Endothelial cell of umbilical vein (primary cell): ENCODE measurements at regions not wholly inside any gene's neighbourhood (a gene's known extent, or its start where the extent isn't known, plus 50 kb on each side); places are given as distances from the start of the nearest gene placed in this dataset.

Experiments
- BruUV-seq: library from RNA; stranded (reverse); fragments of 400-500 nt; replicated peaks from 2 replicates; lab custom pipeline; 2021; lab: Mats Ljungman, UMichigan
- CTCF ChIA-PET: fragments of 300-600, 350-600 bp; sonication (Branson Sonifier 250); formaldehyde crosslinking; loops from one replicate; lab custom pipeline; 2021; ENCODE audit warnings: antibody characterized with exemption, inconsistent platforms; lab: Charles Lee
- POLR2A ChIA-PET: fragments of 300-600, 350-600 bp; sonication (Branson Sonifier 250); formaldehyde crosslinking; loops from one replicate; lab custom pipeline; 2021; ENCODE audit warnings: antibody characterized with exemption, inconsistent platforms; lab: Charles Lee
- DNase-seq: peaks from one replicate; pipeline ENCODE4 v3.0.0-alpha.2; 2011; ENCODE audit warnings: low read depth, low spot score
- FAIRE-seq: peaks from 2 replicates; lab custom pipeline; 2011; peaks lifted over from hg19 to GRCh38; lab: Jason Lieb, UNC
- H2AFZ ChIP-seq: 2 replicates; pipeline ENCODE4 v1.6.0; 2012; ENCODE audit warnings: low read depth, low read length, control low read depth, inconsistent platforms
- H3K27ac ChIP-seq: 2 replicates; pipeline ENCODE4 v1.5.1; 2011; ENCODE audit warnings: low read depth, mild to moderate bottlenecking, control low read depth, low read length, moderate library complexity; ENCODE audit not compliant: insufficient read depth
- H3K27me3 ChIP-seq, 2 experiments: 2 replicates each; pipeline versions ENCODE4 v1.6.0 to v1.6.1; 2011; ENCODE audit warnings: low read length in 2 of 2, mixed read lengths in 1 of 2; ENCODE audit not compliant: control insufficient read depth in 2 of 2, insufficient read depth in 2 of 2
- H3K36me3 ChIP-seq, 2 experiments: 2 replicates in 1 of 2; 3 replicates in 1 of 2; pipeline ENCODE4 v1.5.1; 2011; ENCODE audit warnings: low read length in 2 of 2, mild to moderate bottlenecking in 1 of 2, moderate library complexity in 1 of 2; ENCODE audit not compliant: control insufficient read depth in 2 of 2, insufficient read depth in 2 of 2; ENCODE audit errors: extremely low read depth in 1 of 2
- H3K4me1 ChIP-seq: 3 replicates; pipeline ENCODE4 v1.5.1; 2011; ENCODE audit warnings: mild to moderate bottlenecking, low read length; ENCODE audit not compliant: control insufficient read depth, insufficient read depth; ENCODE audit errors: extremely low read depth
- H3K4me2 ChIP-seq: 2 replicates; pipeline ENCODE4 v1.6.1; 2011; ENCODE audit warnings: low read length, control low read depth, mixed read lengths; ENCODE audit not compliant: insufficient read depth
- H3K4me3 ChIP-seq, 3 experiments: fragments of 200-600 bp in 1 of 3; sonication (generic), shearing (Covaris generic) in 1 of 3; replicated peaks in 1 of 3; 2 replicates each; pipeline ENCODE4 v1.5.1; 2011 to 2016; ENCODE audit warnings: control low read depth in 3 of 3, low read length in 3 of 3, mild to moderate bottlenecking in 2 of 3, inconsistent platforms in 1 of 3, low read depth in 1 of 3, moderate library complexity in 1 of 3; ENCODE audit not compliant: insufficient read depth in 1 of 3
- H3K79me2 ChIP-seq: 2 replicates; pipeline ENCODE4 v1.6.0; 2012; ENCODE audit warnings: low read length, inconsistent platforms; ENCODE audit not compliant: control insufficient read depth, insufficient read depth
- H3K9ac ChIP-seq: replicated peaks from 2 replicates; pipeline ENCODE3; 2011; ENCODE audit warnings: low read length, control low read depth; ENCODE audit not compliant: insufficient read depth; ENCODE audit errors: extremely low read depth
- H3K9me1 ChIP-seq: replicated peaks from 3 replicates; pipeline ENCODE4 v1.6.0; 2011; ENCODE audit warnings: mild to moderate bottlenecking, low read length; ENCODE audit not compliant: control insufficient read depth, insufficient read depth; ENCODE audit errors: extremely low read depth
- H3K9me3 ChIP-seq: replicated peaks from 2 replicates; pipeline ENCODE4 v1.5.1; 2012; ENCODE audit warnings: low read length, inconsistent platforms; ENCODE audit not compliant: control insufficient read depth, insufficient read depth
- H4K20me1 ChIP-seq: replicated peaks from 2 replicates; pipeline ENCODE3; 2011; ENCODE audit warnings: mild to moderate bottlenecking, low read length; ENCODE audit not compliant: control insufficient read depth, insufficient read depth; ENCODE audit errors: extremely low read depth
- CTCF ChIP-seq, 2 donors: IDR thresholded peaks; 1 replicate in 1 of 2; 2 replicates in 1 of 2; pipeline ENCODE4 v1.5.1; 2011; ENCODE audit warnings: low read length in 2 of 2, mild to moderate bottlenecking in 2 of 2, moderate library complexity in 2 of 2, control low read depth in 1 of 2, inconsistent platforms in 1 of 2, low read depth in 1 of 2; ENCODE audit not compliant: insufficient read depth in 1 of 2; ENCODE audit errors: extremely low read depth in 1 of 2
- EZH2 ChIP-seq: IDR thresholded peaks from 2 replicates; pipeline ENCODE4 v1.6.1; 2012; ENCODE audit warnings: borderline replicate concordance, low read depth, mild to moderate bottlenecking, moderate library complexity, low read length, inconsistent platforms; ENCODE audit not compliant: severe bottlenecking
- FOS ChIP-seq: IDR thresholded peaks from 2 replicates; pipeline ENCODE4 v1.6.1; 2011; ENCODE audit warnings: mild to moderate bottlenecking, low read length, moderate library complexity, borderline replicate concordance; ENCODE audit not compliant: insufficient read depth
- GATA2 ChIP-seq: IDR thresholded peaks from 2 replicates; pipeline ENCODE4 v1.7.0; 2011; ENCODE audit warnings: low read depth, mild to moderate bottlenecking, moderate library complexity, mixed read lengths, low read length; ENCODE audit not compliant: insufficient read length, insufficient read depth
- JUN ChIP-seq: IDR thresholded peaks from 2 replicates; pipeline ENCODE4 v1.6.1; 2011; ENCODE audit warnings: borderline replicate concordance, low read depth; ENCODE audit not compliant: insufficient read length, insufficient read depth
- MAX ChIP-seq: IDR thresholded peaks from 2 replicates; pipeline ENCODE4 v1.6.1; 2011; ENCODE audit not compliant: insufficient read depth, insufficient read length
- MYC ChIP-seq: IDR thresholded peaks from one replicate; pipeline ENCODE4 v1.6.1; 2011; ENCODE audit warnings: mild to moderate bottlenecking, low read depth, low read length
- POLR2A ChIP-seq: IDR thresholded peaks from 2 replicates; pipeline ENCODE4 v1.6.1; 2012; ENCODE audit warnings: low read depth, mild to moderate bottlenecking, control low read depth, low read length
- POLR2AphosphoS5 ChIP-seq: IDR thresholded peaks from 2 replicates; pipeline ENCODE4 v1.6.1; 2012; ENCODE audit warnings: low read depth, mild to moderate bottlenecking, control low read depth, low read length, moderate library complexity; ENCODE audit not compliant: insufficient read depth
- dilution Hi-C: fragments of 300-500 bp; cut with MboI; formaldehyde crosslinking; loops from one replicate; pipeline ENCODE4 v1.15.0; 2019; ENCODE audit warnings: low sequenced_read_pairs; ENCODE audit not compliant: extremely low pct_ligation_motif_present
- intact Hi-C: fragments of 100-400 bp; cut with micrococcal nuclease; formaldehyde crosslinking; loops from one replicate; pipeline ENCODE4 v1.10.0; 2022

GRCh38 chr1:187873126-187873525, 1044.4 kb downstream of the PLA2G4A start:
- TF ChIP-seq MAX (no peak), CTCF (IDR thresholded peaks at IDR 0.05; ENCODE audit: extremely low read depth in 1 of 2, insufficient read depth in 1 of 2, low read depth in 1 of 2, low read length in 2 of 2) (no peak), FOS (no peak), POLR2AphosphoS5 (no peak), EZH2 (no peak), JUN (no peak), POLR2A (no peak), GATA2 (no peak), MYC (no peak)
- FAIRE-seq (no peak), DNase-seq (no peak)
- H3K27me3 ChIP-seq: no peaks in the 10 kb centered on the region
- H3K9me3 ChIP-seq: no peaks in the 10 kb centered on the region
- BruUV-seq: no TSS peak
- H4K20me1 ChIP-seq: no peaks in the 10 kb centered on the region
- ChIA-PET POLR2A (no interaction called here), CTCF (no interaction called here)
- no peak overlapping the region for H3K4me2 ChIP-seq
- no peaks in the 10 kb centered on the region for H3K36me3 ChIP-seq
- H3K4me3 ChIP-seq: no peak overlapping the region
- no peaks in the 10 kb centered on the region for H3K9me1 ChIP-seq
- no peaks in the 10 kb centered on the region for H3K79me2 ChIP-seq
- intact Hi-C loops: no loop called here
- dilution Hi-C loops: no loop called here
- H3K27ac ChIP-seq: no peak overlapping the region
- no peaks in the 10 kb centered on the region for H3K4me1 ChIP-seq
- H2AFZ ChIP-seq: no peak overlapping the region
- H3K9ac ChIP-seq: no peak overlapping the region
